GM23338 (cell line): ENCODE measurements at regions not wholly inside any gene's neighbourhood (a gene's known extent, or its start where the extent isn't known, plus 50 kb on each side); places are given as distances from the start of the nearest gene placed in this dataset.

Source experiments
- ATAC-seq: fragments of 200-7000 bp; cut with Tn5 transposase; 3 replicates; pipeline ENCODE4 v1.9.1; 2020
- DNase-seq: peaks from one replicate; pipeline ENCODE4 v3.0.0-alpha.2; 2015; ENCODE audit warnings: low spot score
- H2AFZ ChIP-seq: fragments of 200-600 bp; sonication (generic); 2 replicates; pipeline ENCODE4 v1.8.0; 2016; ENCODE audit warnings: antibody characterized with exemption, mild to moderate bottlenecking, moderate library complexity
- H3F3A ChIP-seq: fragments of 200-600 bp; sonication (generic); replicated peaks from 2 replicates; pipeline ENCODE4 v1.8.0; 2017; ENCODE audit warnings: antibody characterized with exemption, mixed run types, low read depth
- H3K27ac ChIP-seq: fragments of 200-600 bp; sonication (generic); 2 replicates; pipeline ENCODE4 v1.6.1; 2016; ENCODE audit warnings: low read depth
- H3K27me3 ChIP-seq: fragments of 200-600 bp; sonication (generic); 2 replicates; pipeline ENCODE4 v1.8.0; 2016; ENCODE audit warnings: mild to moderate bottlenecking, mixed run types, moderate library complexity; ENCODE audit not compliant: insufficient read depth
- H3K36me3 ChIP-seq: fragments of 200-600 bp; sonication (generic); 2 replicates; pipeline ENCODE4 v1.8.0; 2016; ENCODE audit warnings: mild to moderate bottlenecking; ENCODE audit not compliant: insufficient read depth
- H3K4me1 ChIP-seq: fragments of 200-600 bp; sonication (generic); 2 replicates; pipeline ENCODE4 v1.8.0; 2016; ENCODE audit warnings: mild to moderate bottlenecking, moderate library complexity; ENCODE audit not compliant: insufficient read depth
- H3K4me2 ChIP-seq: fragments of 200-600 bp; sonication (generic); 2 replicates; pipeline ENCODE4 v1.7.1; 2017; ENCODE audit warnings: mixed run types
- H3K4me3 ChIP-seq: fragments of 200-600 bp; sonication (generic); 2 replicates; pipeline ENCODE4 v1.6.1; 2016; ENCODE audit warnings: mixed run types
- H3K79me2 ChIP-seq: fragments of 200-600 bp; sonication (generic); replicated peaks from 2 replicates; pipeline ENCODE4 v1.8.0; 2017; ENCODE audit warnings: mild to moderate bottlenecking; ENCODE audit not compliant: insufficient read depth
- H3K9me2 ChIP-seq: fragments of 200-600 bp; sonication (generic); 2 replicates; pipeline ENCODE4 v1.8.0; 2017; ENCODE audit not compliant: insufficient read depth
- H4K20me1 ChIP-seq: fragments of 200-600 bp; sonication (generic); replicated peaks from 2 replicates; pipeline ENCODE4 v1.8.0; 2017; ENCODE audit warnings: mild to moderate bottlenecking; ENCODE audit not compliant: insufficient read depth
- H3K27ac Mint-ChIP-seq: 2 replicates; pipeline ENCODE4 v1.8.0; 2020; ENCODE audit warnings: inconsistent platforms, mild to moderate bottlenecking, moderate library complexity, mixed read lengths
- H3K27me3 Mint-ChIP-seq: 3 replicates; pipeline ENCODE4 v1.8.0; 2022; ENCODE audit warnings: low read depth, mild to moderate bottlenecking, moderate library complexity, mixed read lengths, inconsistent platforms; ENCODE audit not compliant: insufficient read depth, poor library complexity
- H3K36me3 Mint-ChIP-seq: 3 replicates; pipeline ENCODE4 v1.8.0; 2021; ENCODE audit warnings: low read depth, mild to moderate bottlenecking, inconsistent platforms, moderate library complexity, mixed read lengths
- H3K4me1 Mint-ChIP-seq: 3 replicates; pipeline ENCODE4 v1.8.0; 2020; ENCODE audit warnings: mild to moderate bottlenecking, inconsistent platforms, mixed read lengths
- H3K4me3 Mint-ChIP-seq: 3 replicates; pipeline ENCODE4 v1.8.0; 2021; ENCODE audit warnings: moderate library complexity, mild to moderate bottlenecking, inconsistent platforms, mixed read lengths
- H3K9me3 Mint-ChIP-seq: 3 replicates; pipeline ENCODE4 v1.8.0; 2020; ENCODE audit warnings: moderate library complexity, mild to moderate bottlenecking, inconsistent platforms, mixed read lengths
- EZH2 ChIP-seq: fragments of 200-600 bp; sonication (generic); IDR thresholded peaks from one replicate; pipeline ENCODE4 v1.8.0; 2017; ENCODE audit warnings: antibody characterized with exemption, mild to moderate bottlenecking, low read depth; ENCODE audit not compliant: unreplicated experiment
- EZH2phosphoT487 ChIP-seq: fragments of 200-600 bp; sonication (generic); IDR thresholded peaks from one replicate; pipeline ENCODE4 v1.8.1; 2018; ENCODE audit warnings: antibody characterized with exemption; ENCODE audit not compliant: unreplicated experiment
- JUNB ChIP-seq: IDR thresholded peaks from one replicate; pipeline ENCODE4 v1.6.1; 2016; ENCODE audit warnings: antibody characterized with exemption; ENCODE audit not compliant: unreplicated experiment
- NANOG ChIP-seq: IDR thresholded peaks from 2 replicates; pipeline ENCODE4 v1.6.1; 2016; ENCODE audit warnings: antibody characterized with exemption, borderline replicate concordance
- POLR2AphosphoS5 ChIP-seq: IDR thresholded peaks from 2 replicates; pipeline ENCODE4 v1.6.1; 2016; ENCODE audit warnings: antibody characterized with exemption, low read depth
- STAT1 ChIP-seq: IDR thresholded peaks from one replicate; pipeline ENCODE4 v1.6.1; 2016; ENCODE audit warnings: antibody characterized with exemption; ENCODE audit not compliant: unreplicated experiment
- ZNF114 ChIP-seq: fragments of 250-450 bp; sonication (Bioruptor Pico); IDR thresholded peaks from 2 replicates; pipeline ENCODE4 v1.5.0; 2020; ENCODE audit warnings: mild to moderate bottlenecking, moderate library complexity
- TF ChIP-seq, protein P1 (sequence below), 2 experiments: fragments of 200-600 bp in 1 of 2; sonication (generic) in 1 of 2; conservative IDR thresholded peaks; 2 replicates each; pipeline versions ENCODE4 v1.5.1 to v1.6.1; 2016 to 2017; ENCODE audit warnings: antibody characterized with exemption in 2 of 2, low read depth in 2 of 2, mild to moderate bottlenecking in 2 of 2, moderate library complexity in 1 of 2
- TF ChIP-seq, protein P2 (sequence below): fragments of 250-450 bp; sonication (Bioruptor Pico); IDR thresholded peaks from 2 replicates; pipeline ENCODE4 v1.5.0; 2020; ENCODE audit warnings: mild to moderate bottlenecking, moderate library complexity
- TF ChIP-seq, protein P3 (sequence below): IDR thresholded peaks from 2 replicates; pipeline ENCODE4 v1.6.1; 2016; ENCODE audit warnings: antibody characterized with exemption
- TF ChIP-seq, protein P4 (sequence below): IDR thresholded peaks from one replicate; pipeline ENCODE4 v1.6.1; 2018; ENCODE audit warnings: antibody characterized with exemption; ENCODE audit not compliant: unreplicated experiment

DNA sequence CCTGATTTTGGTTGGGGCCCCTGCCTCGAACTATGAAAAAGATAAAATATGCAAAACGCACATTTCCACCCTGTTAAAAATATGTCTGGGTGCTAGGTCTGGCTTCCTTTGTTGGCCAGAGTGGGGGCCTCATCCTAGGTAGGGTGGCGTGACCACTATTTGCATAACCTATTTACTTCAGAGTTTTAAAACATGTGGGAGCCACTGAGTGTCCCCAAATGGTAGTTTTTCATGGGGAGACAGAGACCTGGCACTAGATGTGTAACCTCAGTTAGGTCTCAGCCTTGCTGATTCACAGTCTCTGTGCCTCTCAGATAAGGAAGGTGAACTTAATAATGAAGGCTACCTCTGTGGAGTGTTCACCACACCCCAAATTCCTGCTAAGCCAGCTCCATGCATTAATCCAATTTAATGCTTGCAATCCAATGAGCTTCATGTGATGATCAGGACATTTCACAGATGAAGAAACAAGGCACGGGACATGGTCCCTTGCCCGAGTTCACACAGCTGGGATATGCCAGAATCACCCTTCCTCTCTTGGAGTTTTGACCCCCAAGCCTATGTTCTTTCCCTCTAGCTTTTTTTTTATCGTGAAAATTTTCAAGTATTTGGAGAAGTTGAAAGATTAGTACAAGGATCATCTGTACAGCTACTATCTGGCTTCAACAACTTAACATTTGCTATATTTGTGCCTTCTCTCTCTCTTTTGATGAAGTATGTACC is 103.4 kb downstream of the IRF8 start:
- no peaks in the 10 kb centered on the region for H3K36me3 ChIP-seq
- Mint-ChIP-seq H3K9me3 (peaks cover 5% of the 10 kb centered on the region; the same call in 1 of the 3 replicates), H3K27ac (no peak overlapping the region), H3K36me3 (no peaks in the 10 kb centered on the region), H3K4me1 (no peaks in the 10 kb centered on the region; the same call in 2 of the 3 replicates), H3K27me3 (no peaks in the 10 kb centered on the region), H3K4me3 (no peak overlapping the region)
- no peak overlapping the region for H3K4me2 ChIP-seq
- DNase-seq (no peak), ATAC-seq (no peak)
- no peaks in the 10 kb centered on the region for H3K9me2 ChIP-seq
- H3K4me1 ChIP-seq = no peaks in the 10 kb centered on the region
- no peaks in the 10 kb centered on the region for H3F3A ChIP-seq
- H3K27ac ChIP-seq = no peak overlapping the region
- H3K4me3 ChIP-seq = no peak overlapping the region
- H2AFZ ChIP-seq = no peak overlapping the region
- H4K20me1 ChIP-seq = no peaks in the 10 kb centered on the region
- TF ChIP-seq EZH2 = no peak
- no peak for TF ChIP-seq EZH2phosphoT487
- TF ChIP-seq STAT1 = no peak
- no peak for TF ChIP-seq NANOG
- TF ChIP-seq, protein P1, sequence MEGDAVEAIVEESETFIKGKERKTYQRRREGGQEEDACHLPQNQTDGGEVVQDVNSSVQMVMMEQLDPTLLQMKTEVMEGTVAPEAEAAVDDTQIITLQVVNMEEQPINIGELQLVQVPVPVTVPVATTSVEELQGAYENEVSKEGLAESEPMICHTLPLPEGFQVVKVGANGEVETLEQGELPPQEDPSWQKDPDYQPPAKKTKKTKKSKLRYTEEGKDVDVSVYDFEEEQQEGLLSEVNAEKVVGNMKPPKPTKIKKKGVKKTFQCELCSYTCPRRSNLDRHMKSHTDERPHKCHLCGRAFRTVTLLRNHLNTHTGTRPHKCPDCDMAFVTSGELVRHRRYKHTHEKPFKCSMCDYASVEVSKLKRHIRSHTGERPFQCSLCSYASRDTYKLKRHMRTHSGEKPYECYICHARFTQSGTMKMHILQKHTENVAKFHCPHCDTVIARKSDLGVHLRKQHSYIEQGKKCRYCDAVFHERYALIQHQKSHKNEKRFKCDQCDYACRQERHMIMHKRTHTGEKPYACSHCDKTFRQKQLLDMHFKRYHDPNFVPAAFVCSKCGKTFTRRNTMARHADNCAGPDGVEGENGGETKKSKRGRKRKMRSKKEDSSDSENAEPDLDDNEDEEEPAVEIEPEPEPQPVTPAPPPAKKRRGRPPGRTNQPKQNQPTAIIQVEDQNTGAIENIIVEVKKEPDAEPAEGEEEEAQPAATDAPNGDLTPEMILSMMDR (conservative IDR thresholded peaks at IDR 0.05; ENCODE audit: low read depth in 2 of 2) = no peak
- no peak for TF ChIP-seq ZNF114
- TF ChIP-seq POLR2AphosphoS5 = no peak
- TF ChIP-seq, protein P2, sequence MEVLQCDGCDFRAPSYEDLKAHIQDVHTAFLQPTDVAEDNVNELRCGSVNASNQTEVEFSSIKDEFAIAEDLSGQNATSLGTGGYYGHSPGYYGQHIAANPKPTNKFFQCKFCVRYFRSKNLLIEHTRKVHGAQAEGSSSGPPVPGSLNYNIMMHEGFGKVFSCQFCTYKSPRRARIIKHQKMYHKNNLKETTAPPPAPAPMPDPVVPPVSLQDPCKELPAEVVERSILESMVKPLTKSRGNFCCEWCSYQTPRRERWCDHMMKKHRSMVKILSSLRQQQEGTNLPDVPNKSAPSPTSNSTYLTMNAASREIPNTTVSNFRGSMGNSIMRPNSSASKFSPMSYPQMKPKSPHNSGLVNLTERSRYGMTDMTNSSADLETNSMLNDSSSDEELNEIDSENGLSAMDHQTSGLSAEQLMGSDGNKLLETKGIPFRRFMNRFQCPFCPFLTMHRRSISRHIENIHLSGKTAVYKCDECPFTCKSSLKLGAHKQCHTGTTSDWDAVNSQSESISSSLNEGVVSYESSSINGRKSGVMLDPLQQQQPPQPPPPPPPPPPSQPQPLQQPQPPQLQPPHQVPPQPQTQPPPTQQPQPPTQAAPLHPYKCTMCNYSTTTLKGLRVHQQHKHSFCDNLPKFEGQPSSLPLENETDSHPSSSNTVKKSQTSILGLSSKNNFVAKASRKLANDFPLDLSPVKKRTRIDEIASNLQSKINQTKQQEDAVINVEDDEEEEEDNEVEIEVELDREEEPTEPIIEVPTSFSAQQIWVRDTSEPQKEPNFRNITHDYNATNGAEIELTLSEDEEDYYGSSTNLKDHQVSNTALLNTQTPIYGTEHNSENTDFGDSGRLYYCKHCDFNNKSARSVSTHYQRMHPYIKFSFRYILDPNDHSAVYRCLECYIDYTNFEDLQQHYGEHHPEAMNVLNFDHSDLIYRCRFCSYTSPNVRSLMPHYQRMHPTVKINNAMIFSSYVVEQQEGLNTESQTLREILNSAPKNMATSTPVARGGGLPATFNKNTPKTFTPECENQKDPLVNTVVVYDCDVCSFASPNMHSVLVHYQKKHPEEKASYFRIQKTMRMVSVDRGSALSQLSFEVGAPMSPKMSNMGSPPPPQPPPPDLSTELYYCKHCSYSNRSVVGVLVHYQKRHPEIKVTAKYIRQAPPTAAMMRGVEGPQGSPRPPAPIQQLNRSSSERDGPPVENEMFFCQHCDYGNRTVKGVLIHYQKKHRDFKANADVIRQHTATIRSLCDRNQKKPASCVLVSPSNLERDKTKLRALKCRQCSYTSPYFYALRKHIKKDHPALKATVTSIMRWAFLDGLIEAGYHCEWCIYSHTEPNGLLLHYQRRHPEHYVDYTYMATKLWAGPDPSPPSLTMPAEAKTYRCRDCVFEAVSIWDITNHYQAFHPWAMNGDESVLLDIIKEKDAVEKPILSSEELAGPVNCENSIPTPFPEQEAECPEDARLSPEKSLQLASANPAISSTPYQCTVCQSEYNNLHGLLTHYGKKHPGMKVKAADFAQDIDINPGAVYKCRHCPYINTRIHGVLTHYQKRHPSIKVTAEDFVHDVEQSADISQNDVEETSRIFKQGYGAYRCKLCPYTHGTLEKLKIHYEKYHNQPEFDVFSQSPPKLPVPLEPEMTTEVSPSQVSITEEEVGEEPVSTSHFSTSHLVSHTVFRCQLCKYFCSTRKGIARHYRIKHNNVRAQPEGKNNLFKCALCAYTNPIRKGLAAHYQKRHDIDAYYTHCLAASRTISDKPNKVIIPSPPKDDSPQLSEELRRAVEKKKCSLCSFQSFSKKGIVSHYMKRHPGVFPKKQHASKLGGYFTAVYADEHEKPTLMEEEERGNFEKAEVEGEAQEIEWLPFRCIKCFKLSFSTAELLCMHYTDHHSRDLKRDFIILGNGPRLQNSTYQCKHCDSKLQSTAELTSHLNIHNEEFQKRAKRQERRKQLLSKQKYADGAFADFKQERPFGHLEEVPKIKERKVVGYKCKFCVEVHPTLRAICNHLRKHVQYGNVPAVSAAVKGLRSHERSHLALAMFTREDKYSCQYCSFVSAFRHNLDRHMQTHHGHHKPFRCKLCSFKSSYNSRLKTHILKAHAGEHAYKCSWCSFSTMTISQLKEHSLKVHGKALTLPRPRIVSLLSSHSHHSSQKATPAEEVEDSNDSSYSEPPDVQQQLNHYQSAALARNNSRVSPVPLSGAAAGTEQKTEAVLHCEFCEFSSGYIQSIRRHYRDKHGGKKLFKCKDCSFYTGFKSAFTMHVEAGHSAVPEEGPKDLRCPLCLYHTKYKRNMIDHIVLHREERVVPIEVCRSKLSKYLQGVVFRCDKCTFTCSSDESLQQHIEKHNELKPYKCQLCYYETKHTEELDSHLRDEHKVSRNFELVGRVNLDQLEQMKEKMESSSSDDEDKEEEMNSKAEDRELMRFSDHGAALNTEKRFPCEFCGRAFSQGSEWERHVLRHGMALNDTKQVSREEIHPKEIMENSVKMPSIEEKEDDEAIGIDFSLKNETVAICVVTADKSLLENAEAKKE (CRISPR knock-in tag) = no peak
- TF ChIP-seq, protein P3, sequence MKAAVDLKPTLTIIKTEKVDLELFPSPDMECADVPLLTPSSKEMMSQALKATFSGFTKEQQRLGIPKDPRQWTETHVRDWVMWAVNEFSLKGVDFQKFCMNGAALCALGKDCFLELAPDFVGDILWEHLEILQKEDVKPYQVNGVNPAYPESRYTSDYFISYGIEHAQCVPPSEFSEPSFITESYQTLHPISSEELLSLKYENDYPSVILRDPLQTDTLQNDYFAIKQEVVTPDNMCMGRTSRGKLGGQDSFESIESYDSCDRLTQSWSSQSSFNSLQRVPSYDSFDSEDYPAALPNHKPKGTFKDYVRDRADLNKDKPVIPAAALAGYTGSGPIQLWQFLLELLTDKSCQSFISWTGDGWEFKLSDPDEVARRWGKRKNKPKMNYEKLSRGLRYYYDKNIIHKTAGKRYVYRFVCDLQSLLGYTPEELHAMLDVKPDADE = no peak
- TF ChIP-seq JUNB = no peak
- TF ChIP-seq, protein P4, sequence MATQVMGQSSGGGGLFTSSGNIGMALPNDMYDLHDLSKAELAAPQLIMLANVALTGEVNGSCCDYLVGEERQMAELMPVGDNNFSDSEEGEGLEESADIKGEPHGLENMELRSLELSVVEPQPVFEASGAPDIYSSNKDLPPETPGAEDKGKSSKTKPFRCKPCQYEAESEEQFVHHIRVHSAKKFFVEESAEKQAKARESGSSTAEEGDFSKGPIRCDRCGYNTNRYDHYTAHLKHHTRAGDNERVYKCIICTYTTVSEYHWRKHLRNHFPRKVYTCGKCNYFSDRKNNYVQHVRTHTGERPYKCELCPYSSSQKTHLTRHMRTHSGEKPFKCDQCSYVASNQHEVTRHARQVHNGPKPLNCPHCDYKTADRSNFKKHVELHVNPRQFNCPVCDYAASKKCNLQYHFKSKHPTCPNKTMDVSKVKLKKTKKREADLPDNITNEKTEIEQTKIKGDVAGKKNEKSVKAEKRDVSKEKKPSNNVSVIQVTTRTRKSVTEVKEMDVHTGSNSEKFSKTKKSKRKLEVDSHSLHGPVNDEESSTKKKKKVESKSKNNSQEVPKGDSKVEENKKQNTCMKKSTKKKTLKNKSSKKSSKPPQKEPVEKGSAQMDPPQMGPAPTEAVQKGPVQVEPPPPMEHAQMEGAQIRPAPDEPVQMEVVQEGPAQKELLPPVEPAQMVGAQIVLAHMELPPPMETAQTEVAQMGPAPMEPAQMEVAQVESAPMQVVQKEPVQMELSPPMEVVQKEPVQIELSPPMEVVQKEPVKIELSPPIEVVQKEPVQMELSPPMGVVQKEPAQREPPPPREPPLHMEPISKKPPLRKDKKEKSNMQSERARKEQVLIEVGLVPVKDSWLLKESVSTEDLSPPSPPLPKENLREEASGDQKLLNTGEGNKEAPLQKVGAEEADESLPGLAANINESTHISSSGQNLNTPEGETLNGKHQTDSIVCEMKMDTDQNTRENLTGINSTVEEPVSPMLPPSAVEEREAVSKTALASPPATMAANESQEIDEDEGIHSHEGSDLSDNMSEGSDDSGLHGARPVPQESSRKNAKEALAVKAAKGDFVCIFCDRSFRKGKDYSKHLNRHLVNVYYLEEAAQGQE = no peak
- no peaks in the 10 kb centered on the region for H3K79me2 ChIP-seq
- no peaks in the 10 kb centered on the region for H3K27me3 ChIP-seq
